Amniotic stem cell (primary cell): ENCODE measurements at regions not wholly inside any gene's neighbourhood (a gene's known extent, or its start where the extent isn't known, plus 50 kb on each side); places are given as distances from the start of the nearest gene placed in this dataset.
"Not testable (repeated sequence)": the region's sequence is repeated elsewhere in the genome, so short reads cannot be mapped to it uniquely, and the experiment has no call there.

Experiments
- DNase-seq: peaks from one replicate; lab custom pipeline; 2025; lab: John Stamatoyannopoulos, UW

DNA sequence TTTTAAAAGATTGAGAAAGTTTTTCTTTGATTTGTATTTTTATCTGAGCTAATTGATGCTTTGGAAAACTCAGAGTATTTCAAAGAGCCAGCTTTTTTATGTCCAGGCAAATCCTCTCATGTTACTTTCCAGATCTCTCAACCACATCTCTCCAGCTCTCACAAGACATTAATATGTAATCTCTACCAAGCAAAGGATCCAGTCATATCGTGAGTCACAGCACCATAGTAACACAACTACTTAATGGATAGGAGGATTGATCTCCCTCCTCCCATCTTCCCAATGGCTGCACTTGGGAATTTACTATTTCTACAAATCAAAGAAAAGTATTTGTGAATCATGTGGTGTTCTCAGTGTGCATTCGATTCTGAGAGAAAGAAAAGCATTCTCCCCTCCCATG is 63.3 kb downstream of the POU4F1 start:
- DNase-seq: no peak

DNA sequence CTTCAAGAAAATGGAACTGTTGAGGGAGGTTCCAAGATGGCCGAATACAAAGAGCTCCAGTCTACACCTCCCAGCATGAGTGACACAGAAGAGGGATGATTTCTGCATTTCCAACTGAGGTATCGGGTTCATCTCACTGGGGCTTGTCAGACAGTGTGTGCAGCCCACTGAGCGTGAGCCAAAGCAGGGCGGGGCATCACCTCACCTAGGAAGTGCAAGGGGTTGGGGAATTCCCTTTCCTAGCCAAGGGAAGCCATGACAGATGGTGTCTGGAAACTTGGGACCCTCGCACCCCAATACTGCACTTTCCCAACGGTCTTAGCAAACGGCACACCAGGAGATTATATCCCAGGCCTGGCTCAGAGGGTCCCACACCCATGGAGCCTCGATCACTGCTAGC is 77.3 kb downstream of the POU4F1 start:
- not testable (repeated sequence) for DNase-seq

DNA sequence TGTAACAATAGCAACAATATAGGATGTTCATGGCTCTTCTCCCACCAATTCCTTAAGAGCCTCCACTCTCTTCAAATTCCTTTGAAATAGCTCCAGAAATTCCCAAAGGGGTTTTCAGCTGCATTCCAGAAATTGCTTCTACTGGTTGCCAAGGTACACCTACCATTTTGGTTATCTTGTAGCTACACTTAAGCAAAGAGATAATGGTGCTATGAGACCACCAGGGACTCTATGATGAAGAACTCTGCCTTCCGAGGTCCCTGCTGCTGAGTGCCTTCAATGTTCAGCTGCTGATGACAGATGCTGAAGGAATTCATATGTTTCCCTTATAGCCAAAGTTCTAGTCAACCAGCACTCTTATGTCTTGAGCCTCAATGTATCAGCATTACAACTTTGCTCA is 78.4 kb downstream of the POU4F1 start:
- no peak for DNase-seq

DNA sequence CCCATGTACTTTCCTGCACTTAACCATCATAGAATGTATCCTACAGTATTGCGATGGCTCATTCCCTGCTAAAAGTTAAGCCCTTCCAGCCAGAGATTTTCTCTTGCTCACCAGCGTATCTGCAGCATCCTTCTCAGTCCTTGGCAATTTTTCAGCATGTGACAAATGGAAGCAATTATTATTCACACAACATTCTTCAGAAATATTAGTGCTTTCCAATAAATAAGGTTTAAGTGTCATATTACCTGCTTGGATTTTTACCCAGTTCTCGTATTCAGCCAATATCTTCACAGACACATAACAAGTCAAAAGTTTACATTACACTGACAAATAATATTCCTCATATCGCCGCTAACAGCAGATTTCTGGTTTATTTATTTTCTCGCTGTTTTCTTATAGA is 82.3 kb downstream of the POU4F1 start:
- no peak for DNase-seq

DNA sequence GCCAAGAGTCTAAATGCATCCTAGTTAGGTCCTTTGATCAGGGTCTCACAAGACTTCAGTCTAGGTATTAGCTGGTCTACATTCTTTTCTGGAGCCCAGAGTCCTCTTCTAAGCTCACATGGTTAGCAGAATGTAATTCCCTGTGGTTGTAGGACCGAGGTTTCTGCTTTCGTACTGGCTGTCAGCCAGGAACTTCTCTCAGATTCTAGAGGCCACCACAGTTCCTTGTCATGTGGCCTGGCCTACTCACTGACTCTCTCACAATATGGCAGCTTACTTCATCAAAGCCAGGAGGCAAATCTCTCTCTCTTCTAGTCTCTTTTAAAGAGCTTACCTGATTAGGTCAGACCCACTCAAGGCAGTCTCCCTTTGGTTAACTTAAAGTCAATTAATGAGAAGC is 82.9 kb downstream of the POU4F1 start:
- DNase-seq: no peak

DNA sequence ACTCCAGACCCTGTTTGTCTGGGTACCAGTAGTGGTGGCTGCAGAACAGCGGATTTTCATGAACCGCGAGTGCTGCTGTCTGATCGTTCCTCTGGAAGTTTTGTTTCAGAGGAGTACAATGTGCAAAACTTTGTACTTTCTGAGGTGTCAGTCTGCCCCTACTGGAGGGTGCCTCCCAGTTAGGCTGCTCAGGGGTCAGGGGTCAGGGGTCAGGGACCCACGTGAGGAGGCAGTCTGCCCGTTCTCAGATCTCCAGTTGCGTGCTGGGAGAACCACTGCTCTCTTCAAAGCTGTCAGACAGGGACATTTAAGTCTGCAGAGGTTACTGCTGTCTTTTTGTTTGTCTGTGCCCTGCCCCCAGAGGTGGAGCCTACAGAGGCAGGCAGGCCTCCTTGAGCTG is 84.9 kb downstream of the POU4F1 start:
- not testable (repeated sequence) for DNase-seq

DNA sequence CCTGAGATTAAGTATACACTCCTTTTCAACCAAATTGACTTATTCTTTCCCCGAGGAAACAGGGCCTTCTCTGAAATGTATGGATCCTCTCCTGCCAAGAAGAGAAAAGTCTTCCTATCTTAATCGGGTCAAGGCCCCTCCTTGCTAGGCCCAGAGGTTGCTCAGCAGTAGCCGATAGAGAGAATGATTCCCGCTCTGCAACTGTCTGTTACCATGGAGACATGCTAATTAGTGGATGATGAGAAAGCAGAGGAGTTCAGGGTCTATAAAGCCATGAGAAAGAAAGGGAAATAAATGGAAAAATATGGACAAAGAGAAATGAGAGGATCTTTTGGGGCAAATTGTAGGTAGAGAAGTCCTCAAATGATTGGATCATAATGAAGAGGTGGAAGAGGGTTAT is 103.5 kb downstream of the POU4F1 start:
- DNase-seq: no peak

DNA sequence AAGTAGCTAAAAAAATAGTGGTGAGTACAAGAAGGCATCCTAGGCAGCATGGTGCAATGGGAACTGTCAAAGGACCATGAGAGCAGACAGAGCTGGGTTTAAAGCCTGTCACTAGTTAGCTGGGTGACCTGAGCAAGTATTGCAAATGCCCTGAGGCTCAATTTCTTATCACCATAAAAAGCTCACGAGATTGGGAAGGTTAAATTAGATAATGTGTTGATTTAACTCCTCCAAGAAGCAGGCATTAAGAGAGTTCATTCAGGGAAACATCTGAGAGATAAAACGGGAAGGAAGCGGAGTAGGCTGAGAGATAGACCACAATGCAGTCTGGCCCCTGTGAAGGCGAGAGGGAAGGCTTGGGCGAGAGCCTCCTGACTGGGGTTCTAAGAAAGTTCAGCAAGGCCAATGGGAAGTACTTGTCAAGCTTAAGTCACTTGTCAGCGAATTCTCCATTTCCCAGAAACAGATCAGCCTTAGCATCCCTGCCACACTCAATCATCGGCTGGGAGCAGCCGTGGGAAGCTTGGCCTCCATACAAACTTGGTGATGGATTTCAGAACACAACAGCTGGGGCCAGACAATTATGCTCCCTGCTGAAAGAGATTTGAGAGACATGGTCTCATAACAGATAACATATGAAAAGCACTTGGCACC is 105.5 kb downstream of the POU4F1 start:
- DNase-seq: no peak

DNA sequence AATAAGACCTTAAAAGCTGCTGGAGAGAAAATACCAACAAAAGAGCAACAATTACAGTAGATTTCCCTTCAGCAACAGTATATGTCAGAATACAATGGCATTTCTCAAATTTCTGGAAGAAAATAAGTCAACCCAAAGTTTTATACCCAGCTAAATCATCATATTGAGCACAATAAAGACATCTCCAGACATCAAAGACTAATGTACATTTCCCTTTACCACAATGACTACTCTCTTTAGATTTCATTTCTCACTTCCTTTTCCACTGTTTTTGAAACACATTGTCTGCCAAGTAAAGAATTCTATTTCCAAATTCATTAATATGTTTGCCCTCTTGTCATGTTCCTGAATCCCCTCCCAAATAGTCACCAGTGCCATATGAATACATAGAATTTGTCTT is 111.4 kb downstream of the POU4F1 start:
- DNase-seq: no peak

DNA sequence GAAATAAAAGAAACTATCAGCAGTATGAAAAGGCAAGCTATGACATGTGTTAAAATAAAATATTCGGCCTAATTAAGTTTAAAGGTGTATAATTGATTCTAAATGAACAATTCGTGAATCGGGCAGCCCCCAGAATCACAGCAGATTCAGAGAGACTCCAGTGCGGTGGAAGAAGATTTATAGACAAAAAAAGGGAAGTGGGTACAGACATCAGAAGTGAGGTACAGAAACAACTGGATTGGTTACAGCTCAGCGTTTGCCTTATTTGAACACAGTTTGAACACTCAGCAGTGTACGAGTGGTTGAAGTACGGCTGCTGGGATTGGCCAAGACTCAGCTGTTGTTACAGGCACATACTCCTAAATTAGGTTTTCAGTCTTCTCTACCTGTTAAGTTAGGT is 113.1 kb downstream of the POU4F1 start:
- DNase-seq: not testable (repeated sequence)

DNA sequence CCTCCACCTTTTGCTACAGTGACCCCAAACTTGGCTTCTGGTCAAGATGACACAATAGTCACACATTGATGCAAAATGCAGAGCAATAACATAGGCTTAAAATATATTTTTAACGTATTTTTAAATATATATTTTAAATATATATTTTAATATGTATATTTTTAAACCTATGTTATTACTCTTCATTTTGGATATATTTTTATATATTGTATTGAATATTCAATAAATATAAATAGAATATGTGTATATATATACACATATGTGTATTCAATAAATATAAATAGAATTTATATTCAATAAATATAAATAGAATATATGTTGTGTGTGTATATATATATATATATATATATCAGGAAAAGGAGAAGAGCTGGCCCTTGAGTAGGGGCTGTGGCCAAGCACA is 115.6 kb downstream of the POU4F1 start:
- DNase-seq: no peak

DNA sequence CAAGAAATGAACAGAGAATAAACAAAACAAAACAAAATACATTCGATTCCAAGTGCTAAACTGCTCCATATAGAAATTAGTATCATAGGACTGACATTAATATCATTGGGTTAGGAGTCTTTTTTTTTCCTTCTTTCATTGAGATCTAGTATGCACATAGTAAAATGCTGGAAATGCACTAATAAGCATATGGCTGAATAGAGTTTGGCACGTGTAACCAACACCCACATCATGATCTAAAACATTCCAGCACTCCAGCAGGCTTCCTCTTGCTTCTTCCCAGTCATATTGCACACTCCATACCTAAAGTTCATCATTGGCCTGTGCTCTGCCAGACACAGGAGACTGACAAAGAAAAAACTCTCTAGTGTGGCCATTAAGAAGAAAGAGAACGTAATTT is 117.5 kb downstream of the POU4F1 start:
- DNase-seq: no peak

DNA sequence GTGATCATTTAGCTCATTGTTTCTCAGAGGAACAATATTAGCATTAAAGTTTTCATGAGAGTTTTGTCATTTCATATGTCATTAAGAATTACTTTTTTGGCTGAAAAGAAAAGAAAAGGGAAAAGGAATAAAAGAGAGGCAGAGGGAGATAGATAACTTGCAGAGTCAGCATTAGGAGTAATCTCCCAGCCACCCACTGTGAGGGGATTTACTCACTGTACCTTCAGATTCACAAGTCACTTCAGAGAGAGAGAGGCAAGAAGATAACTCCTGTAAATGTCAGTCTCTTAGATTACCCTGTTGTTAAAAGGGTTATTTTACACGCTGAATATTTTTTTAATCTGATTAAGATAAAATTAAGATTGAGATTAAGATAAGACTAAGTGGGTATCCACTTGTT is 125.2 kb downstream of the POU4F1 start:
- no peak for DNase-seq

DNA sequence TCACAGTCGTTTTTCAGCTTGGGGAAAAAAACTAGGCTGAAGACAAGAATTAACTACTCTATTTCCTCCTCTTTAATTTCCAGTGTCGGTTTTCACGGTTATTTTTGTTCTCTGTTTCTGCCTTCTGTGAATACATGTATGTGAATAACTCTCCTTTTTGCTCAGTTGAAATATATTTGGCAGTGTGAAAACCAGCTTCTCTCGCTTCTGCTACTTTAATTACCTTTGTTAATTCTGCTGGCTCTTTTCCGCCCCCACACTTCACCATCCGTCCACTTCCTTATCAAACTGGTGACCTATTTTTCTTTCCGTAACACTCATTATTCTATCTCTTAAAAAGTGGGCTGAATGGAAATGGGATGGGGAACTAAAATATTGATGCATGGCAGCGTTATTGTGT is 126.4 kb downstream of the POU4F1 start:
- no peak for DNase-seq

DNA sequence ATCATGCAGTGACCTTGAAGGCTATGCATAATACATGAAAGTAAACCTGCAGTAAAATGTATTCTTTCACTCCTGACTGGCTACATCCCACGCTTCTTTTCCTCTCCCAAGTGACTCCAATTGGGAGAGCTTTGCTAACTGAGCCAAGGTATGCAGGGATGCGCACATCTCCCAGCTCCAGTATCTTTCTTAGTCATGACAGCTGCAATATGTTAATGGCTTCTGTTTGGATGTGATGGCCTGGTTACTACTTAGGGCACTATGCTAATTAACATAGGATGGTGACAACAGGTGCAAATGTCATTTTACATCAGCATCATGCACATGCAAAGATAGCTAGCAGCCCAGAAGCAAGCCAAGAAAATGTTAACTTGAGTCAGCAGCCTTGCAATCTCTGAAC is 134.7 kb downstream of the POU4F1 start:
- DNase-seq: no peak

DNA sequence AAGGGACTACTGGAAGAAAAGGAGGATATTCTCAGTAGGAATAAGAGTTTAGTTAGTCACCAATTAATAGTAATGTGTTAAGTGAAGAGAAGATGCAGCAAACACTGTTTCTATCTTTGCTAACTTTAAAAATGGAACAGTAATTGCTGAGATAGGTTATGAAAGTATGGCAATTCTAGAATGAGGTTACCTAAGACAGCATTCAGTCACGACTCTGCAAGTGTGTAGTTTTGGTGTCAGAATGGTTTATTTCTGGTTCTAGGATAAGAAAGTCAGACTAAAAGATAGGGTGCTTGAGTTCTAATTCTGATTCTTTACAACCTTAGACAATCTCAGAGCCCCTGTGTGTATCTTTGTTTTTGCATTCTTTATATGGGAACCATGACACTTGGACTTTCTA is 138.1 kb downstream of the POU4F1 start:
- no peak for DNase-seq

DNA sequence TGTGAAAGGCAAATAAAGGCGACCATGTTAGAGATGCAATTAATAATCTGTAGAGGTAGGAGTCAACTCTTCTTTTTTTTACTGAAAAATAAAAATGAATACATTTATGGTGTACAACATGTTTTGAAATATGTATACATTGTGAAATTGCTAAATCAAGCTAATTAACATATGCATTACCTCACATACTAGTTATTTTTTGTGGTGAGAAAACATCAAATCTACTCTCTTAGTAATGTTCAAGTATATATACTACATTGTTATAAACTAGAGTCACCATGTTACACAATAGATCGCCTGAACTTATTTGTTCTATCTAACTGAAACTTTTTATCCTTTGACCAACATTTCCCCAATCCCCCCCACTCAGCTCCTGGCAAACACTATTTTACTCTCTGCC is 143.2 kb downstream of the POU4F1 start:
- DNase-seq: no peak

DNA sequence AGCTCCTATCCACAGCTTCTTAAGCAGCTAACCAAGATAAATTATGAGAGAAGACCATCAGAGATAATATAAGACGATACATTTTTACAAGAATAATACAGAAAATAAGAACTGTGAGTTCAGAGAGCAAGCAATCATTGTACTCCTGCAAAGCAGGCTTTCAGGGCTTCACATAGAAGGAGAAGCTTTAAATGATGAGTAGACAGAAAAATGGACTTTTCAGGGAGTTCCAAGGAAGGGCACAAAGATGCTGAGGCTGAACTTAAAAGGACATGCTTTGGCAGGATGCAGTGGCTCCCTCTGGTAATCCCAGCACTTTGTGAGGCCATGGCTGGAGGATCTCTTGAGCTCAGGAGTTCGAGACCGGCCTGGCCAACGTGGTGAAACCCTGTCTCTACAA is 159.5 kb downstream of the POU4F1 start:
- no peak for DNase-seq

DNA sequence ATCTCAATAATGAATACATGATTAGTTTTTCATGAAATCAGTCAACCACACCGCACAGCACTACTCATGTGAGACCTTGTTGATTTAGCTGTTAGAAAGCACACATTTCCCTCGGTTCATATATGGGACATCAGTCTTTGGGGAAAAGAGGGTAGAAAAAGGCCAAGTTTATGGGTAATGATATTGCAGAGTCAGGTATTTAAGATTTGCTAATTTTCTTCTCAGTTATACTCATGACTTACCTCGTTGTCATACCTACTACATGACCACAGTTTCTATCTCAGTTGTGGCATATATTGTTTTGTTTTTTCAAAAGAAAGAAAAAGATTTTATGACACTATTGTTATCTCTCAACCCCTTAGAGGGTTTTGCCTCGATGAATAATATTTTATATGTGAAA is 165.6 kb downstream of the POU4F1 start:
- DNase-seq: no peak

DNA sequence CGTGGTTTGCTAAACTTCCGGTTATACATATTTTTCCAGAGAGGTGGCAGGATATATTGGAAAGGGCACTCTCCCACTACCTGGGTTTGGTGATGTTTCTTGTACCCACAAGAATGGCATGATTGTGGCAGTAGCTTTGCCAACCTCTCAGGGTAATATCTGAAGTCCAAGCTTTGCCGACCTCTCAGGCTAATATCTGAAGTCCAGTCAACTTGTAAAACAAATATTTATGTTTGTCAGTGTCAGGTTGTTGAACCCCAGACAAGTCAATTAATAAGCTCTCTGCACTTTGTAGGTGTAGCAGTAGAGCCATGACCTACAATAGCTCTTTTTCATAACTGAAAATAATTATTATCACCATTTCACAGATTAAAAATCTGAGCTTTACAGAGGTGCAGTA is 167.0 kb downstream of the POU4F1 start:
- no peak for DNase-seq

DNA sequence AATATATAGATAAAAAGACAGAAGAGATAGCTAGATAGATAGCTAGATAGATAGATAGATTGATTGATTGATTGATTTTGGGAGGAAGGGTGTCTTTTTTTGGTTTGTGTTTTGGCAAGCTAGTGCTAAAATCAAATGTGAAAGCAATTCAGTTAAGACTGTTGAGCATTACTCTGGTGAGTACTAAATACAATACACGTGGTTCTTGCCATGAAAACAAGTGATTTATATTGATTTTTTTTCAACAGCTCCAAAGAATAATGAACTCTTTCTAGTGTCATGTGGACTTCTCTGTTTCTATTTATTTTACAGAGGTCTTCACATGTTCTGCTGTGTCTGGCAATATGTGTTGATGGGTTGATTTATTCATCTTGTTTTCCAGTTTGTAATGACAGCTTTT is 172.0 kb downstream of the POU4F1 start:
- no peak for DNase-seq

DNA sequence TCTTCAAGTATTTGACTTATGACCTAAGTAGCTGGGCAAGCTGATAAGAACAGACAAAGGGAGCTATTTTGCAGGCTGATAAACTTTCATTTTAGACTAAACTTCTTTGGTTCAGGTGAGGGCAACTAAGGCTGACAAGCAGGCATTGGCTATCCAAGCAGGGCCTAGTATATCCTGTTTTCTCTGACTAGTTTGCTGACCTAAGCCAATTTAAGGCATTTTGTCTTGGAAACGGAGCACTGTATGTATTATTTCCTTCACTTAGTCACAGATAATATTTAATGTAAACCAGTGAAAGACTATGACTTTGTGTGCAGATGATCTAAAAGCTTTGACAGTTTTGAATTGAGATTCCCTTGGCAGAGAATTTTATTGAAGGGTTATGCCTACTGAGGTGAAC is 172.5 kb downstream of the POU4F1 start:
- DNase-seq: no peak

DNA sequence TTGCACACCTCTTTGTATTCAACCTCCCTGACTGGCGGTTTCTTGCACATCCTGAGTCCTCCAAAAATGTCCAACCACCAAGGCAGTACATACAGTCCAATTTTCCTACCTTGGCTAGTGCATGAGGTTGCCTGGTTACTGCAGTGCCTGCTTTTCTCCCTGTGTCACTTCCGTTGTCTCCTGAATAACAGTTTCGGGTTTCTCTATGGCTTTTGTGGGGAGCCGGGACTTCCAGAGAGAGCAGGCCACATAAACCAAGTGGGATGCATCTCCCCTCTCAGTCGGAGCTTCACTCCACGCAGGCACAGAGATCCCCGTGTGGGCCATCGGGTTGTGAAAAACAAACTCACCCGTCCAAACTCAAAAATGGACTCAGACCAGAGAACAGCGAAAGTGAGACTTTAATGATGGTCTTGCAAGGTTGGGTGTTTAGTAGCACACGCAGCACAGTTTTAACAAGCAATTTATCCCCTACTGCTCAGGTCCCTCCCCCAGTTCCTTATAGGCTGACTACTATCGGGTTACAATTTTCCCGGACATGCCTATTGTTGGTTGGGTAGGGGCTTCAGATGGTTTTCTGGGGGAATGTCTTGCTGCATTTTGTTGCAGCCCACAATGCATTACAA is 173.1 kb downstream of the POU4F1 start:
- no peak for DNase-seq

DNA sequence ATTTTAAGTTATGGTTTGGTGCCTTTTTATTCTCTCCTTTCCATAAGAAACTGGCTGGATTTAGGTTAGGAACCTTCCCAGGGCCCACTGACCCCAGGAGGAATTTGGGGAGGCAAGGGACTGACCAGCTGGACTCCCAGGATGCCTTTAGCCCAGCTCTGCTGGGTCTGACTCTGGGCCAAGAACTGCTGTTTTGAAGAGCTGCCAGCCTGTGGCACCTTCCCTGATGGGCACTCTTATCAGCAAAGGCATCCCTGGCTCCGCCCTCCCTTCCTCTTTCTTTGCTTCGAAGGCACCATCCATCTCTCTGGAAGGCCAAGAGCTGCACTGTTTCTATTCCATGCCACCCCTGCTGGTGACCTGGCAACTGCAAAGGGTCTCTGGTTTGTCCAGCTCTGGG is 174.7 kb downstream of the POU4F1 start:
- no peak for DNase-seq
